ENCODE measurements at regions not wholly inside any gene's neighbourhood (a gene's known extent, or its start where the extent isn't known, plus 50 kb on each side); places are given as distances from the start of the nearest gene placed in this dataset.
"Not testable (repeated sequence)": the region's sequence is repeated elsewhere in the genome, so short reads cannot be mapped to it uniquely, and the experiment has no call there.

DNA sequence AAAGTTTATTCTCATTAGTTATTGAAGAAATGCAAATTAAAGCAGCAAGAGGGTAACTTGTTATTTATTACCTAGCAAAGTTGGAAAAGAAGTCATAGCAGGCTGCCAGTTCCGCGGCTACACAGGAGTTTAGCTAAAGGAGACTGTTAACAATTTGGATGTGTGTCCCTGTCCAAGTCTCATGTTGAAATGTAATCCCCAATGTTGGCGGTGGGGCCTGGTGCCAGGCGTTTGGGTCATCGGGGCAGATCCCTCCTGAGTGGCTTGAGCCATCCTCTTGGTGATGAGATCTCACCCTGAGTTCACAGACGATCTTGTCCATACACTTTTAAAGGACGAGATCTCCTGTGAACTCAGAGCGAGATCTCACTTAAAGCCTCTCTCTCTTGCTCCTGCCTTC, 608.3 kb downstream of the SH2D4B start:
- H3K4me3 ChIP-seq (ENCODE audit: low read length): no peak overlapping the region
- DNase-seq (ENCODE audit: low read depth, low spot score): no peak

GRCh38 chr10:81146436-81146835, 608.7 kb downstream of the SH2D4B start:
- no peak overlapping the region for H3K4me3 ChIP-seq (ENCODE audit: low read length)
- no peak for DNase-seq (ENCODE audit: low read depth, low spot score)

DNA sequence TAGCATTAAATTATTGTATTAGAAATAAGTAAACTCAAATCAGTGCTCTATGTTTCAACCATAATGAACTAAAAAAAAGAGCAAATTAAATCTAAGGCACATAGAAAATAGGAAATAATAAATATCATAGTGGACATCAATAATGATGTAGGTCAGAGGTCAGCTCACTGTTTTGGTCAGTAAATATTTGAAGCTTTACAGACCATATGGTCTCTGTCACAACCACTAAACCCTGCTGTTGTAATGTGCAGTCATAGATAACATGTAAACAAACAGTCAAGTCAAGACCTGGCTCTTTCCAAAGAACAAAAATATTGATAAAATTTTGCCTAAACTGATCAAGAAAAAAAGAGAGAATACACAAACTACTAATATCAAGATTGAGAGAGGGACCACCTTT, 615.0 kb downstream of the SH2D4B start:
- DNase-seq (ENCODE audit: low read depth, low spot score): no peak
- no peak overlapping the region for H3K4me3 ChIP-seq (ENCODE audit: low read length)

GRCh38 chr10:81157681-81158080, 620.0 kb downstream of the SH2D4B start:
- H3K4me3 ChIP-seq (ENCODE audit: low read length): no peak overlapping the region
- DNase-seq (ENCODE audit: low read depth, low spot score): no peak

DNA sequence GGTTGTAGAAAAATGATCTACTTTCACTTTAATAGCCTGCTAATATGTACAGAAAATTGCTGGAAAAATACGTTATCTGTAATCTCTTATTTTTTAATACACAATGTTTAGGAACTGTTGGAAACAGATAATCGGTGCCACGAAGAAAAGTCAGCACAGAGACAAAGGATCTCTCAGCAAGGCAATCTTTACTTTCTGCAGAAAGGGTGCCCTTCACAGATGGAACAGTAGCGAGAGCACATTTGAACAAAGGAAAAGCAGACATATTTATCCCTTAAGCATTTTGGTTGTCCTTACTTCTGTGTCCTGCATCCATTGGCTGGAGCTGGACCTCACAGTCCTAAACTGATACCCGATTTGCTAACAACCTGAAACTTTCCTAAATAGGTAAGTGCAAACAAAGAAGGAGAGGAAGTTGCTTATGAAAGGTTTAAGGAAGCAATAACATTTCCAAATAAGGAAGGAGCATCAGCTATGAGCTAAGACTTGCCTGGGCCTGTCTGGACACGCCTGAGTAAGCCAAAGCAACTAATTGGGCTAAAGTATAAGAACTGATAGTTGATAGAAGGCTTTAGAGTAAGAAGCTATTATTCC, 640.0 kb downstream of the SH2D4B start:
- H3K4me3 ChIP-seq (ENCODE audit: low read length): no peak overlapping the region
- no peak for DNase-seq (ENCODE audit: low read depth, low spot score)

- H3K4me3 ChIP-seq (ENCODE audit: low read length): no peak overlapping the region
- DNase-seq (ENCODE audit: low read depth, low spot score): no peak
These were observed 641.6 kb downstream of the SH2D4B start for GRCh38 chr10:81179324-81179723.

GRCh38 chr10:81179805-81180452, 642.2 kb downstream of the SH2D4B start:
- DNase-seq (ENCODE audit: low read depth, low spot score): peak; percentile 27
- H3K4me3 ChIP-seq (ENCODE audit: low read length): no peak overlapping the region

DNA sequence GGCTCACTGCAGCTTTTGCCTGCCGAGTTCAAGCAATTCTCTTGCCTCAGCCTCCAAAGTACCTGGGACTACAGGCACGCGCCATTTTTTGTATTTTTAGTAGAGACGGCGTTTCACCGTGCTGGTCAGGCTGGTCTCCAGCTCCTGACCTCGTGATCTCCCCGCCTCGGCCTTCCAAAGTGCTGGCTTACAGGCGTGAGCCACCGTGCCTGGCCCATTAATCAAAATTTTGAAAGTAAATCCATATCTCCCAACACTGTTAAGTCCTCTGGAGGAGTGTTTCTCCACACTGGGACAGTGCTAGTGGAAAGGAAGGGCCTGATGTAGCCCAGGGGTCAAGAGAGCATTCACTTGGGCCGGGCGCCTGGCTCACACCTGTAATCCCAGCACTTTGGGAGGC, 644.6 kb downstream of the SH2D4B start:
- no peak for DNase-seq (ENCODE audit: low read depth, low spot score)
- no peak overlapping the region for H3K4me3 ChIP-seq (ENCODE audit: low read length)

GRCh38 chr10:81192221-81192788, 654.6 kb downstream of the SH2D4B start:
- no peak overlapping the region for H3K4me3 ChIP-seq (ENCODE audit: low read length)
- no peak for DNase-seq (ENCODE audit: low read depth, low spot score)

- DNase-seq (ENCODE audit: low read depth, low spot score): no peak
These were observed 663.1 kb downstream of the SH2D4B start for GRCh38 chr10:81200801-81201200.

GRCh38 chr10:81207359-81207758, 667.6 kb upstream of the NRG3 start:
- not testable (repeated sequence) for DNase-seq (ENCODE audit: low read depth, low spot score); H3K4me3 ChIP-seq (ENCODE audit: low read length)

More at GRCh38 chr10:81200801-81201200, 663.1 kb downstream of the SH2D4B start:
- H3K4me3 ChIP-seq (ENCODE audit: low read length): no peak overlapping the region

GRCh38 chr10:81213370-81213769, 661.6 kb upstream of the NRG3 start:
- H3K4me3 ChIP-seq (ENCODE audit: low read length): no peak overlapping the region
- no peak for DNase-seq (ENCODE audit: low read depth, low spot score)

- no peak overlapping the region for H3K4me3 ChIP-seq (ENCODE audit: low read length)
- no peak for DNase-seq (ENCODE audit: low read depth, low spot score)
These were observed 659.5 kb upstream of the NRG3 start for GRCh38 chr10:81215498-81215897.

DNA sequence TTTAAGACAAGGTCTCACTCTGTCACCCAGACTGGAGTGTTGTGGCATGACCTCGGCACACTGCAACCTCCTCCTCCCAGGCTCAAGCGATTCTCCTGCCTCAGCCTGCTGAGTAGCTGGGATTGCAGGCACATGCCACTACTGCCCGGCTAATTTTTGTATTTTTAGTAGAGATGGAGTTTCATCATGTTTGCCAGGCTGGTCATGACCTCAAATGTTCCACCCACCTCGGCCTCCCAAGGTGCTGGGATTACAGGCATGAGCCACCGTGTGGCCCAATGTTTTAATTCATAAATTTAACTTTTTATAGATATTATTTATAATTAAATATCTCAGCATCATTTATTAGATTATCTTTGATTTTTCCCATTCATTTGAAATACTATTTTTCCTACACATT, 658.0 kb upstream of the NRG3 start:
- DNase-seq (ENCODE audit: low read depth, low spot score): no peak
- H3K4me3 ChIP-seq (ENCODE audit: low read length): no peak overlapping the region

DNA sequence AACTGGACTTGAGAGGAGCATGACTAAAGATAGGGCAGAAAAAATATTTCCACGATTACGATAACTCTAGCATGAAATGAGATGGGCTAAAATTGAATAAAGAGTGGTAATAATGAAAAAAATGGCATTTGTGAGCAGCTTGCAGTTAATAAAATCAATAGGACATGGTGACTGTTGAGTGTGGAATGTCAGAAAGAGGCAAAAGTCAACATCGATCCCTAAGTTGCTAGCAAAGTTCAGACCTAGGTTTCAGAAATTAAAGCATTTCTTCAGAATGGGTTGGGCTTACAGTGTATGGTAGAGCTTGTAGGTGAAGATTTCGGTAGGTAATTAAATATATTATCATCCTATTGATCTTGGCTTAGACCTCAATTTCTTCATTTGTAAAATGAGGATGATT, 656.7 kb upstream of the NRG3 start:
- H3K4me3 ChIP-seq (ENCODE audit: low read length): no peak overlapping the region
- no peak for DNase-seq (ENCODE audit: low read depth, low spot score)

GRCh38 chr10:81219758-81220157, 655.2 kb upstream of the NRG3 start:
- no peak overlapping the region for H3K4me3 ChIP-seq (ENCODE audit: low read length)
- DNase-seq (ENCODE audit: low read depth, low spot score): no peak

- H3K4me3 ChIP-seq (ENCODE audit: low read length): no peak overlapping the region
- DNase-seq (ENCODE audit: low read depth, low spot score): peak; percentile 7
These were observed 626.1 kb upstream of the NRG3 start for GRCh38 chr10:81248886-81249285.

- H3K4me3 ChIP-seq (ENCODE audit: low read length): no peak overlapping the region
- DNase-seq (ENCODE audit: low read depth, low spot score): no peak
These were observed 623.4 kb upstream of the NRG3 start for GRCh38 chr10:81251457-81252115.

- H3K4me3 ChIP-seq (ENCODE audit: low read length); DNase-seq (ENCODE audit: low read depth, low spot score): not testable (repeated sequence)
These were observed 610.0 kb upstream of the NRG3 start for GRCh38 chr10:81264991-81265390.

DNA sequence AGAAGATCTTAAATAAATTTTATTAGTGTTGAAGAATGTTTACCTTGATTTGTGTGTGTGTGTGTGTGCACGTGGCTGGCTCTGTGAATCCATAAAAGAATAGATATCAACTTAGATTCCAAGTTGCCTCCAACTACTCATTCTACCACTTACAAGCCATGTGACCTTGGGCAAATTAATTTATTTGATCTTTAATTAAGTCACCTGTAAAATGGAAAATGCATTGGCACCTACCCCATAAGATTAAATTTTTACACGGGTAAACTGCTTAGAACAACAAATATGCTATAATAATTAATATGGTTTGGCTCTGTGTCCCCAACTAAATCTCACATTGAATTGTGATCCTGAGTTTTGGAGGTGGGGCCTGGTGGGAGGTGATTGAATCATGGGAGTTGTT, 604.9 kb upstream of the NRG3 start:
- no peak for DNase-seq (ENCODE audit: low read depth, low spot score)
- no peak overlapping the region for H3K4me3 ChIP-seq (ENCODE audit: low read length)

Measured in Jurkat, Clone E6-1 (cell line).